Osteoblast (primary cell): ENCODE measurements at regions not wholly inside any gene's neighbourhood (a gene's known extent, or its start where the extent isn't known, plus 50 kb on each side); places are given as distances from the start of the nearest gene placed in this dataset.

ENCODE experiments used
- DNase-seq: peaks from one replicate; pipeline ENCODE4 v3.0.0; 2011; ENCODE audit warnings: low spot score, mixed read lengths; ENCODE audit not compliant: insufficient read length; ENCODE audit errors: missing footprints
- H2AFZ ChIP-seq: 2 replicates; pipeline ENCODE4 v1.6.0; 2011; ENCODE audit warnings: mild to moderate bottlenecking, low read length
- H3K27ac ChIP-seq: 2 replicates; pipeline ENCODE4 v1.5.1; 2011; ENCODE audit warnings: mild to moderate bottlenecking, low read depth, low read length, moderate library complexity
- H3K27me3 ChIP-seq: 2 replicates; pipeline ENCODE4 v1.6.0; 2012; ENCODE audit warnings: mild to moderate bottlenecking, control low read depth, inconsistent platforms, low read length, moderate library complexity; ENCODE audit not compliant: insufficient read depth
- H3K36me3 ChIP-seq: 2 replicates; pipeline ENCODE4 v1.5.1; 2011; ENCODE audit warnings: mild to moderate bottlenecking, low read length, control low read depth, moderate library complexity; ENCODE audit not compliant: insufficient read depth
- H3K4me1 ChIP-seq: 2 replicates; pipeline ENCODE4 v1.5.1; 2011; ENCODE audit warnings: mild to moderate bottlenecking, low read length, control low read depth, moderate library complexity; ENCODE audit not compliant: insufficient read depth
- H3K4me2 ChIP-seq: 2 replicates; pipeline ENCODE4 v1.6.0; 2011; ENCODE audit warnings: mild to moderate bottlenecking, low read length; ENCODE audit not compliant: insufficient read depth
- H3K4me3 ChIP-seq: fragments of 200-600 bp; sonication (generic); 3 replicates; pipeline ENCODE4 v1.5.1; 2012; ENCODE audit warnings: mild to moderate bottlenecking, low read length, inconsistent platforms; ENCODE audit not compliant: insufficient read depth
- H3K79me2 ChIP-seq: 2 replicates; pipeline ENCODE4 v1.6.0; 2012; ENCODE audit warnings: mild to moderate bottlenecking, low read length, control low read depth, inconsistent platforms; ENCODE audit not compliant: insufficient read depth
- H3K9me3 ChIP-seq: 2 replicates; pipeline ENCODE4 v1.5.1; 2011; ENCODE audit warnings: low read depth, low read length, control low read depth
- H4K20me1 ChIP-seq: 2 replicates; pipeline ENCODE4 v1.6.0; 2012; ENCODE audit warnings: mild to moderate bottlenecking, low read length, control low read depth; ENCODE audit not compliant: insufficient read depth
- TF ChIP-seq, protein P1 (sequence below): IDR thresholded peaks from 2 replicates; pipeline ENCODE4 v1.5.1; 2011; ENCODE audit warnings: mild to moderate bottlenecking, low read depth, low read length, moderate library complexity; ENCODE audit errors: extremely low read depth

- H2AFZ ChIP-seq = no peak overlapping the region
- TF ChIP-seq, protein P1, sequence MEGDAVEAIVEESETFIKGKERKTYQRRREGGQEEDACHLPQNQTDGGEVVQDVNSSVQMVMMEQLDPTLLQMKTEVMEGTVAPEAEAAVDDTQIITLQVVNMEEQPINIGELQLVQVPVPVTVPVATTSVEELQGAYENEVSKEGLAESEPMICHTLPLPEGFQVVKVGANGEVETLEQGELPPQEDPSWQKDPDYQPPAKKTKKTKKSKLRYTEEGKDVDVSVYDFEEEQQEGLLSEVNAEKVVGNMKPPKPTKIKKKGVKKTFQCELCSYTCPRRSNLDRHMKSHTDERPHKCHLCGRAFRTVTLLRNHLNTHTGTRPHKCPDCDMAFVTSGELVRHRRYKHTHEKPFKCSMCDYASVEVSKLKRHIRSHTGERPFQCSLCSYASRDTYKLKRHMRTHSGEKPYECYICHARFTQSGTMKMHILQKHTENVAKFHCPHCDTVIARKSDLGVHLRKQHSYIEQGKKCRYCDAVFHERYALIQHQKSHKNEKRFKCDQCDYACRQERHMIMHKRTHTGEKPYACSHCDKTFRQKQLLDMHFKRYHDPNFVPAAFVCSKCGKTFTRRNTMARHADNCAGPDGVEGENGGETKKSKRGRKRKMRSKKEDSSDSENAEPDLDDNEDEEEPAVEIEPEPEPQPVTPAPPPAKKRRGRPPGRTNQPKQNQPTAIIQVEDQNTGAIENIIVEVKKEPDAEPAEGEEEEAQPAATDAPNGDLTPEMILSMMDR = no peak
- no peak overlapping the region for H3K27ac ChIP-seq
- no peaks in the 10 kb centered on the region for H4K20me1 ChIP-seq
- H3K9me3 ChIP-seq = no peaks in the 10 kb centered on the region
- H3K36me3 ChIP-seq = no peaks in the 10 kb centered on the region
- no peaks in the 10 kb centered on the region for H3K79me2 ChIP-seq
- no peak for DNase-seq
- no peak overlapping the region for H3K4me3 ChIP-seq
- H3K27me3 ChIP-seq = no peaks in the 10 kb centered on the region
- H3K4me1 ChIP-seq = no peaks in the 10 kb centered on the region
- no peak overlapping the region for H3K4me2 ChIP-seq
Measured at GRCh38 chr4:175106301-175106700, 188.1 kb downstream of the ADAM29 start.

GRCh38 chr4:175109933-175110332 lies 191.8 kb downstream of the ADAM29 start:
- TF ChIP-seq, protein P1 = no peak
- no peak for DNase-seq

GRCh38 chr4:175125410-175126068 lies 207.4 kb downstream of the ADAM29 start:
- Histone ChIP-seq H3K4me2 (no peak overlapping the region), H3K4me1 (no peaks in the 10 kb centered on the region), H2AFZ (no peak overlapping the region), H3K4me3 (no peak overlapping the region), H3K79me2 (no peaks in the 10 kb centered on the region), H3K27me3 (no peaks in the 10 kb centered on the region), H3K36me3 (no peaks in the 10 kb centered on the region), H4K20me1 (no peaks in the 10 kb centered on the region), H3K9me3 (peaks cover 3% of the 10 kb centered on the region), H3K27ac (no peak overlapping the region)
- TF ChIP-seq, protein P1 = no peak
- DNase-seq = no peak

More at GRCh38 chr4:175109933-175110332, 191.8 kb downstream of the ADAM29 start:
- H3K4me1 ChIP-seq = no peaks in the 10 kb centered on the region
- no peaks in the 10 kb centered on the region for H3K9me3 ChIP-seq
- H2AFZ ChIP-seq = no peak overlapping the region
- no peak overlapping the region for H3K4me3 ChIP-seq
- no peak overlapping the region for H3K27ac ChIP-seq
- no peak overlapping the region for H3K4me2 ChIP-seq
- H3K36me3 ChIP-seq = no peaks in the 10 kb centered on the region
- no peaks in the 10 kb centered on the region for H3K27me3 ChIP-seq
- H4K20me1 ChIP-seq = no peaks in the 10 kb centered on the region
- no peaks in the 10 kb centered on the region for H3K79me2 ChIP-seq

DNA sequence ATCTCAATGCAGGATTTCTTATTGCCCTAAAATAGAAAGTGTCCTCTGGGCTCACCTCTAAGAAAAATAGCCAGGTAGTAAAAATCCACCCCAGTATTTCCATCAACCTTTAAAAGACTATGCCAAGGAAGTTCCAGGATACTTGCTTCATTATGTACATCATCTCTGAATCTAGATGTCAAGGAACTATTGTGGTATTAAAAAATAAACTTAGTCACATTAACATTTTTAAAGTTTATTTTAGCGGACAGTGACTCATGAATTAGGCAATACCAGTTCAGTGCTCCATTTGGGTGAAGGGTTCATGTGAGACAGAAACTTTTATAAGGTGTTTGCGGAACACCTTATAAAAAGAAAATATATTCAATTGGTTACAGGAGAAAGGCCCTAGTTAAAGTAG lies 209.2 kb downstream of the ADAM29 start:
- H4K20me1 ChIP-seq = no peaks in the 10 kb centered on the region
- DNase-seq = no peak
- TF ChIP-seq, protein P1 = no peak

More for the DNA sequence above, 209.2 kb downstream of the ADAM29 start:
- no peak overlapping the region for H3K4me2 ChIP-seq
- H3K79me2 ChIP-seq = no peaks in the 10 kb centered on the region
- no peak overlapping the region for H2AFZ ChIP-seq
- no peak overlapping the region for H3K27ac ChIP-seq
- no peaks in the 10 kb centered on the region for H3K36me3 ChIP-seq
- H3K4me3 ChIP-seq = no peak overlapping the region
- H3K9me3 ChIP-seq = peaks cover under 1% of the 10 kb centered on the region
- no peaks in the 10 kb centered on the region for H3K27me3 ChIP-seq
- no peaks in the 10 kb centered on the region for H3K4me1 ChIP-seq
